ENCODE measurements at regions not wholly inside any gene's neighbourhood (a gene's known extent, or its start where the extent isn't known, plus 50 kb on each side); places are given as distances from the start of the nearest gene placed in this dataset.

GRCh38 chr3:56921573-56922453 lies 120.1 kb upstream of the ARHGEF3 start:
- Histone ChIP-seq H3K4me3 (no peak overlapping the region), H3K9me3 (no peaks in the 10 kb centered on the region), H3K27me3 (no peaks in the 10 kb centered on the region), H3K27ac (peak overlapping the region; percentile 40), H3K4me1 (peaks cover 42% of the 10 kb centered on the region), H3K36me3 (no peaks in the 10 kb centered on the region)
- 47% methylated on average over 7 of the region's 7 CpGs for WGBS
- DNase-seq (ENCODE audit: low spot score in 2 of 2), result no peak
- no peak for TF ChIP-seq POLR2AphosphoS5 (IDR thresholded peaks at IDR 0.05)
- TF ChIP-seq, protein P1, sequence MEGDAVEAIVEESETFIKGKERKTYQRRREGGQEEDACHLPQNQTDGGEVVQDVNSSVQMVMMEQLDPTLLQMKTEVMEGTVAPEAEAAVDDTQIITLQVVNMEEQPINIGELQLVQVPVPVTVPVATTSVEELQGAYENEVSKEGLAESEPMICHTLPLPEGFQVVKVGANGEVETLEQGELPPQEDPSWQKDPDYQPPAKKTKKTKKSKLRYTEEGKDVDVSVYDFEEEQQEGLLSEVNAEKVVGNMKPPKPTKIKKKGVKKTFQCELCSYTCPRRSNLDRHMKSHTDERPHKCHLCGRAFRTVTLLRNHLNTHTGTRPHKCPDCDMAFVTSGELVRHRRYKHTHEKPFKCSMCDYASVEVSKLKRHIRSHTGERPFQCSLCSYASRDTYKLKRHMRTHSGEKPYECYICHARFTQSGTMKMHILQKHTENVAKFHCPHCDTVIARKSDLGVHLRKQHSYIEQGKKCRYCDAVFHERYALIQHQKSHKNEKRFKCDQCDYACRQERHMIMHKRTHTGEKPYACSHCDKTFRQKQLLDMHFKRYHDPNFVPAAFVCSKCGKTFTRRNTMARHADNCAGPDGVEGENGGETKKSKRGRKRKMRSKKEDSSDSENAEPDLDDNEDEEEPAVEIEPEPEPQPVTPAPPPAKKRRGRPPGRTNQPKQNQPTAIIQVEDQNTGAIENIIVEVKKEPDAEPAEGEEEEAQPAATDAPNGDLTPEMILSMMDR (IDR thresholded peaks at IDR 0.05), result no peak
- no peak for TF ChIP-seq EP300 (IDR thresholded peaks at IDR 0.05)

DNA sequence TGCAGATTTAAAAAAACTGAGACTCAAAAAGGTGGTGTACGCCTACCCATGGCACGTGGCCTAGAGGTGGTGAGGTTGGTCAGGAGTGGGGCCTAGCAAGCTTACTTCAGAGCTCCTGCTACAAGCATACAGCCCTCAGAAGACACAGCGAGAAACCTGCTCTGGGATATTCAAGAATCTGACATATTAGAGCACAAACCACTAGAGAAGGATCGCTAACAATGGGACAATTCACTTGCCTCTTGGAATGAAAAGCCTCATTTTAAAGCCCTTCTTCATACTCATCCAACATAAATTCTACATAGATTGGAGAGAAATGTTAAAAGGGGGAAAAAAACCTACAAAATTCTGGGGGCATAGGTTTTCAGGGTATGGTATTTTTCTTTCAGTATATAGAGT lies 118.0 kb upstream of the ARHGEF3 start:
- Histone ChIP-seq H3K27me3 (no peaks in the 10 kb centered on the region), H3K4me3 (no peak overlapping the region), H3K36me3 (no peaks in the 10 kb centered on the region), H3K27ac (no peak overlapping the region), H3K9me3 (no peaks in the 10 kb centered on the region), H3K4me1 (peaks cover 36% of the 10 kb centered on the region)
- DNase-seq (ENCODE audit: low spot score in 2 of 2), result no peak
- 79% methylated on average over 4 of the region's 4 CpGs for WGBS
- TF ChIP-seq POLR2AphosphoS5 (IDR thresholded peaks at IDR 0.05) (no peak), EP300 (IDR thresholded peaks at IDR 0.05) (no peak), POLR2A (IDR thresholded peaks at IDR 0.05) (no peak)
- TF ChIP-seq, protein P1 (IDR thresholded peaks at IDR 0.05), result no peak

DNA sequence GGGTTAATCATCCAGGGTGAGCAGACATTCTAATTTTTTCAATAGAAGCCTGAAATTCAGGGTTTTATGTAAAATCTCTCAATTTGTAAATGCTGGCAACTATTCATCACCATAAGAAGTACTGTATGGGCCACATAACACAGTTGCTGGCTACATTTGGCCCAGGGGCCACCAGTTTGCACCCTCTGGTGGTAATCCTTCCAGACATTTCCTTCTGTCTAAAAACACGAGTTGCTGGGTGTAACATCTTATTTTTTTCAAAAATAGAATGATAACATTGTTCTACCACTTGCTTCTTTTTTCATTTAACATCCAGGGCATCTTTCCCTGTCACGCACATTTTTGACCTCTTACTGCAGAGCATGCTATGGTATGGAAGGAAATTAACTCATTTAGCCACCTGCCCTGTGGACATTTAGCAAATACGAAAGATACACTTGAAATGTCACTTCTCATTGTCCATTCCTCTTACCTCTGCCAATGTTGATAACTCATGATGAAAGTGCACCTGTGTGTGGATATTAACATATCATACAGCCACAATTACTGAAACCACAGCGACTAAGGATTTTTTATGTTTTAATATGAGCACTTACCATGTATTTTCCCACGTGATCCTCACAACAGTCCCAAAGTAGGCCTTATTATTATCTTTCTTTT lies 117.5 kb upstream of the ARHGEF3 start:
- no peak for DNase-seq (ENCODE audit: low spot score in 2 of 2)
- TF ChIP-seq POLR2A (IDR thresholded peaks at IDR 0.05) (no peak), POLR2AphosphoS5 (IDR thresholded peaks at IDR 0.05) (no peak), EP300 (IDR thresholded peaks at IDR 0.05) (no peak)
- TF ChIP-seq, protein P1 (IDR thresholded peaks at IDR 0.05), result no peak
- H3K4me3 ChIP-seq, result no peak overlapping the region
- no peaks in the 10 kb centered on the region for H3K27me3 ChIP-seq
- H3K36me3 ChIP-seq, result no peaks in the 10 kb centered on the region
- 84% methylated on average over 5 of the region's 5 CpGs for WGBS
- H3K4me1 ChIP-seq, result peaks cover 36% of the 10 kb centered on the region
- H3K27ac ChIP-seq, result no peak overlapping the region
- H3K9me3 ChIP-seq, result no peaks in the 10 kb centered on the region

DNA sequence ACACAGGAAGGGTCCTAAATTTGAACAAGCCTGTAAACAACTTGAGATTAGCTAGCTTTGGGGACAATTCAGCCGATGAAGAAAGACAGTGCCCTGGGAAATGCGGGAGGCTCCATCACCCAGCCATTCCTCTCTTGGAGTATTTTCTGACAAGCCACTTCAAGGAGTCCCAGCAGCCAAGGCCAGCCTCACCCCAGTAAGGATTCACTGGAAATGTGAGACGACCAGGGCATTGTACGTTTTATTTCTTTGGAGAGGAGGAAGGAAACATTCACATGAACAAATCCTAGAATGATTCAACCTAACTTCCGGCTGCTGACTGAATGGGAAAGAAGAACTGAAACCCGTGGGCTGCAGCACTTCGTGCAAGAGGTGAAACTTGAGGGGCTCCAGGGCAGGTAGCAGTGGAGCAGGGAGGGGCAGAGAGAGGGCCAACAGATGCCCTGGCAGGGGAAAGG lies 116.4 kb upstream of the ARHGEF3 start:
- no peak for DNase-seq (ENCODE audit: low spot score in 2 of 2)
- H3K4me3 ChIP-seq, result no peak overlapping the region
- peaks cover 24% of the 10 kb centered on the region for H3K4me1 ChIP-seq
- 87% methylated on average over 7 of the region's 7 CpGs for WGBS
- TF ChIP-seq EP300 (IDR thresholded peaks at IDR 0.05) (no peak), POLR2A (IDR thresholded peaks at IDR 0.05) (no peak), POLR2AphosphoS5 (IDR thresholded peaks at IDR 0.05) (no peak)
- TF ChIP-seq, protein P1 (IDR thresholded peaks at IDR 0.05), result no peak
- no peak overlapping the region for H3K27ac ChIP-seq
- no peaks in the 10 kb centered on the region for H3K27me3 ChIP-seq
- no peaks in the 10 kb centered on the region for H3K9me3 ChIP-seq
- no peaks in the 10 kb centered on the region for H3K36me3 ChIP-seq

Data from suprapubic skin (tissue), 4 donors.